OCI-LY3 (cell line): ENCODE measurements at regions not wholly inside any gene's neighbourhood (a gene's known extent, or its start where the extent isn't known, plus 50 kb on each side); places are given as distances from the start of the nearest gene placed in this dataset.

Experiments used
- H2AFZ ChIP-seq: fragments of 200-600, 300-600 bp; shearing (Covaris generic); 2 replicates; pipeline ENCODE4 v1.6.0; 2014; ENCODE audit warnings: antibody characterized with exemption, low read depth, low read length
- H3K27ac ChIP-seq: fragments of 200-600, 300-600 bp; sonication (generic); 2 replicates; pipeline ENCODE4 v1.5.1; 2014; ENCODE audit warnings: mild to moderate bottlenecking, low read length, moderate library complexity, mixed read lengths
- H3K27me3 ChIP-seq: fragments of 200-600, 300-600 bp; sonication (generic); 2 replicates; pipeline ENCODE4 v1.6.1; 2014; ENCODE audit warnings: low read depth, low read length, mixed read lengths
- H3K36me3 ChIP-seq: fragments of 200-600, 300-600 bp; sonication (generic); replicated peaks from 2 replicates; pipeline ENCODE3; 2014; ENCODE audit warnings: low read depth, low read length, mixed read lengths
- H3K4me1 ChIP-seq: fragments of 300-600, 200-600 bp; sonication (generic); 2 replicates; pipeline ENCODE4 v1.6.1; 2014; ENCODE audit warnings: low read length, mixed read lengths
- H3K4me2 ChIP-seq: fragments of 200-600, 300-600 bp; sonication (generic); 2 replicates; pipeline ENCODE4 v1.6.1; 2014; ENCODE audit warnings: low read length, mixed read lengths
- H3K4me3 ChIP-seq: fragments of 300-600, 200-600 bp; sonication (generic); 2 replicates; pipeline ENCODE4 v1.5.1; 2014; ENCODE audit warnings: antibody characterized with exemption, mild to moderate bottlenecking, low read length, moderate library complexity
- H3K79me2 ChIP-seq: fragments of 300-600, 200-600 bp; shearing (Covaris generic); 2 replicates; pipeline ENCODE4 v1.6.1; 2014; ENCODE audit warnings: mild to moderate bottlenecking, low read length, mixed read lengths
- H3K9ac ChIP-seq: fragments of 300-600, 200-600 bp; shearing (Covaris generic); 2 replicates; pipeline ENCODE4 v1.6.0; 2014; ENCODE audit warnings: mild to moderate bottlenecking, low read length, moderate library complexity
- H3K9me3 ChIP-seq: fragments of 200-600, 300-600 bp; shearing (Covaris generic); 2 replicates; pipeline ENCODE4 v1.6.1; 2014; ENCODE audit warnings: low read length, mixed read lengths; ENCODE audit not compliant: insufficient read depth
- H4K20me1 ChIP-seq: fragments of 200-600, 300-600 bp; sonication (generic); 2 replicates; pipeline ENCODE4 v1.6.1; 2016; ENCODE audit warnings: low read length, mixed read lengths; ENCODE audit not compliant: insufficient read depth
- CTCF ChIP-seq: fragments of 200-600, 300-600 bp; sonication (generic); IDR thresholded peaks from 2 replicates; pipeline ENCODE4 v1.5.1; 2014; ENCODE audit warnings: antibody characterized with exemption, low read length, low read depth
- EZH2phosphoT487 ChIP-seq: fragments of 200-600 bp; shearing (Covaris generic); IDR thresholded peaks from 2 replicates; pipeline ENCODE4 v1.6.1; 2018; ENCODE audit warnings: antibody characterized with exemption, mixed run types, low read depth

- no peaks in the 10 kb centered on the region for H3K4me1 ChIP-seq
- no peaks in the 10 kb centered on the region for H4K20me1 ChIP-seq
- H3K36me3 ChIP-seq, result no peaks in the 10 kb centered on the region
- no peak for TF ChIP-seq CTCF
- no peak for TF ChIP-seq EZH2phosphoT487
- H3K27ac ChIP-seq, result no peak overlapping the region
- no peaks in the 10 kb centered on the region for H3K9me3 ChIP-seq
- H3K4me3 ChIP-seq, result no peak overlapping the region
- no peak overlapping the region for H3K4me2 ChIP-seq
- H3K27me3 ChIP-seq, result no peaks in the 10 kb centered on the region
- H2AFZ ChIP-seq, result no peak overlapping the region
- H3K9ac ChIP-seq, result no peak overlapping the region
- H3K79me2 ChIP-seq, result no peaks in the 10 kb centered on the region
Observed at GRCh38 chr16:54842743-54843423, 87.8 kb upstream of the IRX5 start.

GRCh38 chr16:54829691-54830090 lies 101.0 kb upstream of the IRX5 start:
- no peaks in the 10 kb centered on the region for H3K36me3 ChIP-seq
- no peak for TF ChIP-seq EZH2phosphoT487
- no peak for TF ChIP-seq CTCF
- H3K4me3 ChIP-seq, result no peak overlapping the region
- H3K79me2 ChIP-seq, result no peaks in the 10 kb centered on the region
- no peak overlapping the region for H2AFZ ChIP-seq
- no peaks in the 10 kb centered on the region for H3K27me3 ChIP-seq
- H3K4me2 ChIP-seq, result no peak overlapping the region
- H3K4me1 ChIP-seq, result no peaks in the 10 kb centered on the region
- H4K20me1 ChIP-seq, result no peaks in the 10 kb centered on the region
- H3K9ac ChIP-seq, result no peak overlapping the region
- no peaks in the 10 kb centered on the region for H3K9me3 ChIP-seq
- no peak overlapping the region for H3K27ac ChIP-seq

GRCh38 chr16:54822892-54823291 lies 107.8 kb upstream of the IRX5 start:
- Histone ChIP-seq H3K27ac (no peak overlapping the region), H3K79me2 (no peaks in the 10 kb centered on the region), H3K27me3 (no peaks in the 10 kb centered on the region), H4K20me1 (no peaks in the 10 kb centered on the region), H3K9ac (no peak overlapping the region), H3K4me3 (no peak overlapping the region), H3K4me1 (no peaks in the 10 kb centered on the region), H2AFZ (no peak overlapping the region), H3K36me3 (no peaks in the 10 kb centered on the region), H3K4me2 (no peak overlapping the region), H3K9me3 (no peaks in the 10 kb centered on the region)
- TF ChIP-seq CTCF (no peak), EZH2phosphoT487 (no peak)

- H4K20me1 ChIP-seq, result no peaks in the 10 kb centered on the region
- H3K79me2 ChIP-seq, result no peaks in the 10 kb centered on the region
- no peak overlapping the region for H3K27ac ChIP-seq
- no peak overlapping the region for H2AFZ ChIP-seq
- H3K4me2 ChIP-seq, result no peak overlapping the region
- no peak for TF ChIP-seq CTCF
- TF ChIP-seq EZH2phosphoT487, result no peak
- no peak overlapping the region for H3K9ac ChIP-seq
- no peak overlapping the region for H3K4me3 ChIP-seq
- H3K27me3 ChIP-seq, result no peaks in the 10 kb centered on the region
- no peaks in the 10 kb centered on the region for H3K4me1 ChIP-seq
- H3K36me3 ChIP-seq, result no peaks in the 10 kb centered on the region
- H3K9me3 ChIP-seq, result no peaks in the 10 kb centered on the region
Observed at GRCh38 chr16:54822492-54822891, 108.2 kb upstream of the IRX5 start.
